ENCODE measurements at regions not wholly inside any gene's neighbourhood (a gene's known extent, or its start where the extent isn't known, plus 50 kb on each side); places are given as distances from the start of the nearest gene placed in this dataset.
"Not testable (repeated sequence)": the region's sequence is repeated elsewhere in the genome, so short reads cannot be mapped to it uniquely, and the experiment has no call there.

GRCh38 chr3:176183181-176183580, 1014.1 kb downstream of the TBL1XR1 start:
- DNase-seq (ENCODE audit: low read depth) = no peak

DNA sequence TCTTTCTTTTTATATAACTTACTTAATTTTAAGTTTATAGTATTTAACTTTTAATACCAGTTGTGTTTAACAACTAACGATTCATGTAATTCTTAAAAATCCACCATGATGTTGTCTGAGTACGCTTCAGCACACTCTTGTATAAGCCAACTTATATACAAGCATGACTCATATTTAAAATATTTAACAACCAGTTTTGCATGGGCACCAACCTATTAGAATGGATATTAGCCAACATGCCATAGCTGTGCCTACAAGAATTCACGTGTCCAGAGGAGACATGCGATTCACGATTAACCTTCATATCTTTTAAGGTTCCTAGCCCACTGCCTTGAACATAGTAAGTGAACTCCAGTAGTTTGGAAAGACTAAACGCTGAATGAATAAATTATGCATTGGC, 1023.2 kb downstream of the TBL1XR1 start:
- DNase-seq (ENCODE audit: low read depth) = no peak

DNA sequence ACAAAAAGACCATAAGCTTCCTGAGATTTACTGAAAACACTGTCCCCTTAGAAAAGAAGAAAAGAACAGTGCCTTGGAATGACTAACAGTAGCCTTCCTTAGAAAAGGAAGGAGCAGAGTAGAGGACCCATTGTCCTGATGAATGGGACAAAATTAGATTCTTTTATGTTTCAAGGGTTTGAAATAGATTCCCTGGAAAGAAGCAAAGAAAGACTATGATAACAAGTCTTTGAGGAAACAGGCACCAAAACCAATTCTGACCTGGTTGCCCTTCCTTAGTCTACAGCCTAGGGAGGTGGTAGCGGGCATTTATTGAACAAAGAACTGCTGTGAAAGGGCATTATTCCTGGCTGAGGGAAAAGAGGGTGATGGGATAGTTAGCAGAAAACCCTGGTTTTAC, 1024.8 kb downstream of the TBL1XR1 start:
- no peak for DNase-seq (ENCODE audit: low read depth)

DNA sequence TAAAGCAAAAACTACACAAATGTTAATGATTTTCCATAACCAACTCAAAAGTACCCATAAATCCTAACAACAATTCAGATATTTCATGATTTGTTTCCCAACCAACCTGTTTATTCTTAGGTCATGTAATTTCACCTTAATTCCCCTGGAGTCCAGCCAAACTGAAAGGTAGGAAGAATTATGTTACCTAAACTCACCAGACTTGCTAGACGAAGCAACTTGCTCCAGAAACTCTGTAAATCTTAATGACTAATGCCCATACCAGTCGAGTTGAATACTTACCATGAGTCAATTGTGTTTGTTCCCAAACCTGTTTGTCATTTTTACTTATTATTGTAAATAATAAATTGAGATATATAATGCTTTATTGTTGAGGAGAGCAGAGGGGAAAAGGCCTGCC, 1030.0 kb downstream of the TBL1XR1 start:
- DNase-seq (ENCODE audit: low read depth) = no peak

GRCh38 chr3:176160997-176161396, 1036.3 kb downstream of the TBL1XR1 start:
- no peak for DNase-seq (ENCODE audit: low read depth)

- no peak for DNase-seq (ENCODE audit: low read depth)
Observed at GRCh38 chr3:176159796-176160195, 1037.5 kb downstream of the TBL1XR1 start.

DNA sequence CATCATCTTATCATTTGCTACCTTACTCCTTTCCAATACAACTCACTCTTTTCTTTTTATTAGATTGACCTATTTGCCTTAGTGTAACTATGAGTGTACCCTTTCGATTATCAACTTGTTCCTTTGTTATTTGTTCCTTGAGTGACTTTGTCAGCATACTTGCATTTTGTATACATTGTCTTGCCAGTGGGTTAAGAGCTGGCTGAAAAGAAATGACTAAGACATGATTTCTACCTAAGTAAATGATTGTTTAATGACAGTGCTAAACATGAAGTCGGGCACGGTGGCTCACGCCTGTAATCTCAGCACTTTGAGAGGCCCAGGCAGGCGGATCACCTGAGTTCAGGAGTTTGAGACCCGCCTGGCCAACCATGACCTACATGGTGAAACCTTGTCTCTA, 1042.3 kb downstream of the TBL1XR1 start:
- DNase-seq (ENCODE audit: low read depth) = no peak

- no peak for DNase-seq (ENCODE audit: low read depth)
Observed at GRCh38 chr3:176149567-176149966, 1047.7 kb downstream of the TBL1XR1 start.

- no peak for DNase-seq (ENCODE audit: low read depth)
Observed at GRCh38 chr3:176147251-176147650, 1050.0 kb downstream of the TBL1XR1 start.

- DNase-seq (ENCODE audit: low read depth) = no peak
Observed at GRCh38 chr3:176141837-176142236, 1055.4 kb downstream of the TBL1XR1 start.

DNA sequence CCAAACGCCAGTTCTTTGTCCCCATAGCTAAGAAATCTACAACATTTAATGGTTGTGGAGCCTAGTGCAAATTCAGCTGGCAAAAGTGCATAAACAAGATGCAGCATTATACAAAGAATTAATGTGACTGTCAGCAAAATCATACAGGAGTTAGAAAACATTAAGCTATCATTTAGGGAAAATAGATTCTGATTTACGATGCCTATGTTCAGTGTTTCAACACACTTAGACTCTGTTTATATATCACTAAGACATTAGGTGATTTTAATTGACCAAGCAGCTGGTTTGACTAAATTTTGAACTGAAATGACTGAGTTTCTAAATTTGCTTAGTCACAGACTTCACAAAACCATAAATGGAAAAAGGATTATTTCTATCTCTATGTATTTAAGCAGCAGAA, 1076.8 kb downstream of the TBL1XR1 start:
- DNase-seq (ENCODE audit: low read depth) = no peak

- DNase-seq (ENCODE audit: low read depth) = no peak
Observed at GRCh38 chr3:176119826-176120225, 1077.5 kb downstream of the TBL1XR1 start.

- no peak for DNase-seq (ENCODE audit: low read depth)
Observed at GRCh38 chr3:176106380-176106779, 1090.9 kb downstream of the TBL1XR1 start.

DNA sequence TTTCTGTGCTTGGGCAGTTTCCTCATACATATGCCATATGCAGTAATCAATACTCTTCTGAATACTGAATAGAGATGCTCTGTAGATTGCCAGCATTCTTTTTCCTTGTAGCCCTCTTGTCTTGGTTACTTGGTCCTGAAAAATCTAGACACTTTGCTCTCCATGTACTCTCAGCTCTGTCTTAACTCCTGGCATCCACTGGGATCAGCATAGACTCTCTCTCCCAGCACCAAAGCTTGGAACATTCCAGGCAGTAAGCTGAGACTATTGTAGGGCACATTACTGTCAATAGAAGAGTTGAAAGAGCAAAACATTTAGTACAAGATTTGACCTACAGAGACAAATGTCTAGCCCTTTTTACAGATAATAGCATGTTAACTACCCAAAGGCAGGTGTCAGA, 1100.3 kb downstream of the TBL1XR1 start:
- no peak for DNase-seq (ENCODE audit: low read depth)

DNA sequence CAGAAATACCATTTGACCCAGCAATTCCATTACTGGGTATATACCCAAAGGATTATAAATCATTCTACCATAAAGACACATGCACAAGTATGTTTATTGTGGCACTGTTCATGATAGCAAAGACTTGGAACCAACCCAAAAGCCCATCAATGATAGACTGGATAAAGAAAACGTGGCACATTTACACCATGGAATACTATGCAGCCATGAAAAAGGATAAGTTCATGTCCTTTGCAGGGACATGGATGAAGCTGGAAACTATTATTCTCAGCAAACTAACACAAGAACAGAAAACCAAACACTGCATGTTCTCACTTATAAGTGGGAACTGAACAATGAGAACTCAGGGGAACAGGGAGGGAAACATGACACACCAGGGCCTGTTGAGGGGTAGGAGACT, 1103.4 kb downstream of the TBL1XR1 start:
- not testable (repeated sequence) for DNase-seq (ENCODE audit: low read depth)

- no peak for DNase-seq (ENCODE audit: low read depth)
Observed at GRCh38 chr3:176090727-176091126, 1106.6 kb downstream of the TBL1XR1 start.

DNA sequence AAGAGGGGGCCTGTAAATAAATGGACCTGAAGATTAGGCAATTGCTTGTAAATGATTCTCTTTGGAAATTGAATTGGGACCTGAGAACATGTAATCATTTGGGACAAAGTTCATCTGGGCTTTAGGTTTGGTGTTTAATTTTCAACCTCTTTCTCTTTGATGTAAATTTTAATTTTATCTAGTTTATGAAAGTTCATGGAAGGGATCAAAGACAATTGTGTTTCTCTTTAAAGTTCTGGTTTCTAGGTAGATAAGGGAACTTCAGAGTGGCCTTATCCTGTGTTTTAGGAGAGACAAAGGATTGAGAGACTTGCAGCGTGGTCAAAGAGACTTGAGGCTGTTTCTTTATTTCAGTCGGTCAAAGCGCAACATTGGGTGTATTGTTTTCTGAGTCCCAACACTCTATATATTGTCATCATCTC, 1108.3 kb downstream of the TBL1XR1 start:
- no peak for DNase-seq (ENCODE audit: low read depth)

DNA sequence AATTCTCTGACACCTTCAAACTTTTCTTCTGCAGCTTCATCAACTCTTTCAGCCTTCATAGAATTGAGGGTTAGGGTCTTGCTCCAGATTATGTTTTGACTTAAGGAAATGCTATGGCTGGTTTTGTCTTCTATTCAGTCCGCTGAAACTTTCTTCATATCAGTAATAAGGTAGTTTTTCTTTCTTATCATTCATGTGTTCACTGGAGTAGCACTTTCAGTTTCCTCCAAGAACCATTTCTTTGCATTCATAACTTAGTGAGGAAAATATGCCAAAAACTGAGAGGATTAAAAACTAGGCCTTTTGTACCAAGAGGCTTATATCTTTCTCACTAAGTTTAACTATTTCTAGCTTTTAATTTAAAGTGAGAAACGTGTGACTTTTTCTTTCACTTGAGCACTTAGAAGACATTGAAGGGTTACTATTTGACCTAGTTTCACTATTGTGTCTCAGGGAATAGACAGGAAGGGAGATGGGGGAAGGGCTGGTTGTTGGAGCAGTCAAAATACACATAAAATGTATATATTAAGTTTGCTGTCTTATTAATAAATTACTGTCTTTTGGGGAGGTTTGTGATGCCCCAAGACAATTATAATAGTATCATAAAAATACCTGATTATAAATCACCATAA, 1110.1 kb downstream of the TBL1XR1 start:
- no peak for DNase-seq (ENCODE audit: low read depth)

DNA sequence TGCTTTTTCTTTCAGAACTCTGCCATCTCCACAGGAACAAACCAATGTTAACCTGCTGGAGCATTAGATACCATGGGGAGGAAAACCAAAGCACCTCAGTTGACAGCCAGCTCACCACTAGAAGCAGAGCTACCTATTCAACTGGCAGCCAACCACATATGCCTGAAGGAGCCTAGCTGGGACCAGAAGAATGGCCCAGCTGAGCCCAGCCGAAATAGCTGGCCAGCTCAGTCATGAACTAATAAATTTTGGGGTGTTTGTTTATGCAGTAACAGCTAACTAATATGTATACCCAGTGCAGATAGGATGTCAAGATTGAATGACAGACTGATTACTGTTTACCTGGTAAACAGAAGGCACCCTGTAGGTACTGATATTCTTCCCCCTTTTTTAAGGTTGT, 1117.5 kb downstream of the TBL1XR1 start:
- DNase-seq (ENCODE audit: low read depth) = no peak

- no peak for DNase-seq (ENCODE audit: low read depth)
Observed at GRCh38 chr3:176078906-176079305, 1118.4 kb downstream of the TBL1XR1 start.

GRCh38 chr3:176075491-176075890, 1121.8 kb downstream of the TBL1XR1 start:
- DNase-seq (ENCODE audit: low read depth) = no peak

- DNase-seq (ENCODE audit: low read depth) = no peak
Observed at GRCh38 chr3:176075046-176075445, 1122.2 kb downstream of the TBL1XR1 start.

DNA sequence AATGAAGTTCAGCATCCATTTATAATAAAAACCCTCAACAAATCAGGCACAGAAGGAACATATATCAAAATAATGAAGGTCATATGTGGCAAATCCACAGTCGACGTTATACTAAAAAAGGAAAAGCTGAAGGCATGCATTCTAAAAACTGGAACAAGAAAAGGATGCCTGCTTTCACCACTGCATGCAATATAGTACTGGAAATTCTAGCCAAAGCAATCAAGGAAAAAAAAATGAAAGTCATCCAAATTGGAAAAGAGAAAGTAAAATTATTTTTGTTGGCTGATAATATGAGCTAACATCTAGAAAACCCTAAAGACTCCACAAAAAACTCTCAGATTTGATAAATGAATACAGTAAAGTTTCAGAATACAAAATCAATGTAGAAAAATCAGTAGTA, 1123.2 kb downstream of the TBL1XR1 start:
- no peak for DNase-seq (ENCODE audit: low read depth)

- DNase-seq (ENCODE audit: low read depth) = no peak
Observed at GRCh38 chr3:176071943-176072342, 1125.3 kb downstream of the TBL1XR1 start.

- DNase-seq (ENCODE audit: low read depth) = no peak
Observed at GRCh38 chr3:176068750-176069149, 1128.5 kb downstream of the TBL1XR1 start.
